HepG2 (cell line): ENCODE measurements at regions not wholly inside any gene's neighbourhood (a gene's known extent, or its start where the extent isn't known, plus 50 kb on each side); places are given as distances from the start of the nearest gene placed in this dataset.

Source experiments
- ADNP ChIP-seq: sonication (generic); formaldehyde crosslinking; IDR thresholded peaks from 2 replicates; pipeline ENCODE4 v1.4.0; 2020; ENCODE audit warnings: missing genetic modification reagents
- CENPT ChIP-seq: sonication (generic); formaldehyde crosslinking; IDR thresholded peaks from 2 replicates; pipeline ENCODE4 v1.8.0; 2022; ENCODE audit warnings: low read depth, mild to moderate bottlenecking, moderate library complexity, missing genetic modification reagents
- ESRRA ChIP-seq: sonication (generic); formaldehyde crosslinking; IDR thresholded peaks from 2 replicates; pipeline ENCODE4 v1.5.1; 2020; ENCODE audit warnings: mild to moderate bottlenecking, low read depth, missing genetic modification reagents
- IRF9 ChIP-seq: sonication (generic); formaldehyde crosslinking; IDR thresholded peaks from 2 replicates; pipeline ENCODE4 v1.8.0; 2022; ENCODE audit warnings: missing genetic modification reagents, mild to moderate bottlenecking, borderline replicate concordance
- ZNF318 ChIP-seq: sonication (generic); formaldehyde crosslinking; IDR thresholded peaks from 2 replicates; pipeline ENCODE4 v1.4.0; 2020; ENCODE audit warnings: mild to moderate bottlenecking, missing genetic modification reagents
- ZNF407 ChIP-seq: sonication (generic); formaldehyde crosslinking; IDR thresholded peaks from one replicate; pipeline ENCODE4 v1.5.1; 2020; ENCODE audit warnings: mild to moderate bottlenecking, missing genetic modification reagents; ENCODE audit errors: not compliant biosample characterization
- ZNF451 ChIP-seq: sonication (generic); formaldehyde crosslinking; IDR thresholded peaks from 2 replicates; pipeline ENCODE4 v1.5.0; 2020; ENCODE audit warnings: mild to moderate bottlenecking, missing genetic modification reagents
- ZNF563 ChIP-seq: sonication (generic); formaldehyde crosslinking; IDR thresholded peaks from 2 replicates; pipeline ENCODE4 v1.8.0; 2022; ENCODE audit warnings: mild to moderate bottlenecking, moderate library complexity, missing genetic modification reagents
- ZNF614 ChIP-seq: IDR thresholded peaks from 2 replicates; pipeline ENCODE4 v1.6.1; 2018; ENCODE audit warnings: missing biosample characterization, missing genetic modification reagents, inconsistent platforms, borderline replicate concordance
- ZSCAN30 ChIP-seq: sonication (generic); formaldehyde crosslinking; IDR thresholded peaks from 2 replicates; pipeline ENCODE4 v1.5.0; 2020; ENCODE audit warnings: mild to moderate bottlenecking, missing genetic modification reagents

- no peak for TF ChIP-seq ZNF407 (CRISPR knock-in tag)
- peak; percentile 72; the same call in 1 of the 2 replicates for TF ChIP-seq ZNF614 (CRISPR knock-in tag)
- TF ChIP-seq ZSCAN30 (CRISPR knock-in tag) = no peak
- TF ChIP-seq ZNF451 (CRISPR knock-in tag) = no peak
- no peak for TF ChIP-seq CENPT
- TF ChIP-seq ZNF318 (CRISPR knock-in tag) = no peak
- no peak for TF ChIP-seq ESRRA (CRISPR knock-in tag)
- no peak for TF ChIP-seq IRF9 (CRISPR knock-in tag)
- no peak for TF ChIP-seq ZNF563
- no peak for TF ChIP-seq ADNP
Measured at GRCh38 chr2:43088143-43089073, 138.0 kb downstream of the ZFP36L2 start (continued).
